Naive thymus-derived CD8-positive, alpha-beta T cell (primary cell): ENCODE measurements at regions not wholly inside any gene's neighbourhood (a gene's known extent, or its start where the extent isn't known, plus 50 kb on each side); places are given as distances from the start of the nearest gene placed in this dataset.

Experiments
- ATAC-seq, 2 donors: fragments of 150-1000 bp; cut with Tn5 transposase in 1 of 2; sonication (Bioruptor Pico), chemical (Tn5 transposase) in 1 of 2; 1 replicate in 1 of 2; 2 replicates in 1 of 2; pipeline ENCODE4 v1.10.0; 2021; ENCODE audit warnings: mild to moderate bottlenecking in 2 of 2, moderate library complexity in 2 of 2
- POLR2A ChIA-PET: fragments of 350-600 bp; sonication (Branson Sonifier 250); formaldehyde crosslinking; loops from one replicate; lab custom pipeline; 2021; ENCODE audit warnings: antibody characterized with exemption; lab: Charles Lee
- DNase-seq, 10 donors: peaks; one replicate each; pipeline versions ENCODE4 v3.0.0 to v3.0.0-alpha.2; 2020 to 2022
- H3K27ac Mint-ChIP-seq, 10 donors: one replicate each; pipeline ENCODE4 v1.8.0; 2020 to 2022; ENCODE audit warnings: mild to moderate bottlenecking in 10 of 10, mixed read lengths in 10 of 10, moderate library complexity in 4 of 10, inconsistent platforms in 1 of 10
- H3K27me3 Mint-ChIP-seq, 5 donors: one replicate each; pipeline ENCODE4 v1.8.0; 2021 to 2022; ENCODE audit warnings: mixed read lengths in 5 of 5
- H3K36me3 Mint-ChIP-seq, 3 donors: one replicate each; pipeline ENCODE4 v1.8.0; 2020 to 2022; ENCODE audit warnings: mixed read lengths in 3 of 3, mild to moderate bottlenecking in 2 of 3, inconsistent platforms in 1 of 3
- H3K4me1 Mint-ChIP-seq, 4 donors: one replicate each; pipeline ENCODE4 v1.8.0; 2021 to 2022; ENCODE audit warnings: mixed read lengths in 4 of 4
- H3K4me3 Mint-ChIP-seq, 10 donors: one replicate each; pipeline ENCODE4 v1.8.0; 2020 to 2022; ENCODE audit warnings: mild to moderate bottlenecking in 10 of 10, mixed read lengths in 10 of 10, moderate library complexity in 6 of 10, inconsistent platforms in 1 of 10
- H3K9me3 Mint-ChIP-seq, 9 donors: one replicate each; pipeline ENCODE4 v1.8.0; 2020 to 2022; ENCODE audit warnings: mixed read lengths in 9 of 9, mild to moderate bottlenecking in 3 of 9, inconsistent platforms in 1 of 9, moderate library complexity in 1 of 9

- no peaks in the 10 kb centered on the region for H3K36me3 Mint-ChIP-seq
- no peak for DNase-seq
- no peak for ATAC-seq
- H3K4me1 Mint-ChIP-seq = no peaks in the 10 kb centered on the region
- POLR2A ChIA-PET = no interaction called here
- no peak overlapping the region for H3K4me3 Mint-ChIP-seq
- peaks cover 0 to 9% (median 0%) of the 10 kb centered on the region in 9 donors for H3K9me3 Mint-ChIP-seq
- peaks cover 0 to 39% (median 9%) of the 10 kb centered on the region in 5 donors for H3K27me3 Mint-ChIP-seq
- H3K27ac Mint-ChIP-seq = no peak overlapping the region
Observed at GRCh38 chr1:220991506-220991905, 112.3 kb downstream of the HLX start.

DNA sequence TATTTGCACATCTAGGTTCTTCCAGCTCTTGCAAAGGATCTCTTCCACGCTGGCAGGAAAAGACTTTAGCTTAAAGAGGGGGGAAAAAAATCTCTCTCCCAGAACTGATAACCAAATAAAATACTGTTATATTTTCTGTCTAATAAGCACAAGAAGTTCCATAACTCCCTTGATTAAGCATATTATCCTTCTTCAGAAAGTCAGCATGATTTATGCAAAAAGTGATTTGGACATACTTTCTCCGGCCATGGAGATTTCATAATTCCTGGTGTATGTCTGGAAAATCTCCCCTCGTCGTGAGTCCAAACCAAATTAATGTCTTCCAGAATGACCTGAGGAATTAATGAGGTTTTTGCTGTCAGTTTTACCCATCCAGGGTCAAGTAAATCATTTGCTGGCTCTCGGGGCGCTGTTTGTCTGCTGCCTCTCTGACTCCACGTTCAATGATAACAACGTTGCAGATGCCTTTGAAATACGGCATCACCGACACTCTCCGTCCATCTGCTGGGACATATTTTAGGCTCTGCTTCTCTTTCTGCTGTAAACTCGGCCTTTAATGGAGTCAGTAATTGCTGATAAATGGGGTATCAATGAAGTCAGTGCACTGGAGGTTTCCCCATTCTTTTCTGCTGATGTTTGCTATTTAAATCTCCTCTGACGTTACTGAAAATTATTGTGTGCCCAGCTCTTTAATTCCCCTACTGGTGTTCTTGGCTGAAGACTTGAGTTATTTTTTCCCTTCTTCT lies 112.9 kb downstream of the HLX start:
- DNase-seq = no peak
- Mint-ChIP-seq H3K36me3 (no peaks in the 10 kb centered on the region), H3K27me3 (peaks cover 0 to 39% (median 9%) of the 10 kb centered on the region in 5 donors), H3K27ac (no peak overlapping the region), H3K4me3 (no peak overlapping the region), H3K4me1 (no peaks in the 10 kb centered on the region), H3K9me3 (peaks cover 0 to 13% (median 4%) of the 10 kb centered on the region in 9 donors)
- no peak for ATAC-seq
- POLR2A ChIA-PET = no interaction called here

DNA sequence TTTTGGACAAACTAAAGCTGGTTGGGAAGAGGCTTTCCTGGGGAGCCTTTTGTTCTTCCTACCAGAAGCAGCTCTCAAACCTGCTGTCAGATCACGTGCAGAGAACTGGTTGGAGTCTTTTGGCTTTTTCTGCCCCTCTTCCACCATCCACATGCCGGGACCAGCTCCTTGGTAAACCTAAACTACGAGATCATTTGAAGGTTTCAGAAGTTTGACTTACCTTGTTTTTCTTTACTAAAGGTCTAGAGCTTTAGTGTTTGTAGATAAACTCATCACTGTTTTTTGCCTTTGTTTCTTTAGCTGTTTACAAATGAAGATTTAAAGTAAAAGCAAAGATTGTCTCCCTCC lies 113.4 kb downstream of the HLX start:
- H3K4me1 Mint-ChIP-seq = no peaks in the 10 kb centered on the region
- no peak overlapping the region for H3K4me3 Mint-ChIP-seq
- H3K9me3 Mint-ChIP-seq = peaks cover 0 to 16% (median 5%) of the 10 kb centered on the region in 9 donors
- POLR2A ChIA-PET = no interaction called here
- DNase-seq (no peak), ATAC-seq (no peak)
- H3K27ac Mint-ChIP-seq = no peak overlapping the region
- peaks cover 0 to 39% (median 9%) of the 10 kb centered on the region in 5 donors for H3K27me3 Mint-ChIP-seq
- H3K36me3 Mint-ChIP-seq = no peaks in the 10 kb centered on the region

DNA sequence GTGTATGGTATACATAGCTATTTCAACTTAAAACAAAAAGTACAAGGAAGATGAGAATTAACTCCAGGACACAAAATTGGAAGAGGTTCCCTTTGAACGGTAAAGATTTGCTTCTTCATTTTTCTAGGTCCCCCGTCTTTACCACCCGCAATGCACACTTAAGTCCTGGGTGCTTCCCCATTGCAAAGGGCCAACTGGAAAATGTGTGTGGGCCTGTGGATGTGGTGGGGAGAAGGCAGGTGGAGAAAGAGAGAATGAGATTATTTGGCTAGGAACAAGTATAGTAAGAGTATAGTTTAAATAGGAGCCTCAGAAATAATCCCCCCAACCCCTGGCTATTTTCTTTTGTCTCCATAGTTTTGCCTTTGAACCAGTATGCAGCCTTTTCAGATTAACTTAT lies 115.4 kb downstream of the HLX start:
- POLR2A ChIA-PET = no interaction called here
- peaks cover 1 to 38% (median 11%) of the 10 kb centered on the region in 5 donors for H3K27me3 Mint-ChIP-seq
- no peak for ATAC-seq

DNA sequence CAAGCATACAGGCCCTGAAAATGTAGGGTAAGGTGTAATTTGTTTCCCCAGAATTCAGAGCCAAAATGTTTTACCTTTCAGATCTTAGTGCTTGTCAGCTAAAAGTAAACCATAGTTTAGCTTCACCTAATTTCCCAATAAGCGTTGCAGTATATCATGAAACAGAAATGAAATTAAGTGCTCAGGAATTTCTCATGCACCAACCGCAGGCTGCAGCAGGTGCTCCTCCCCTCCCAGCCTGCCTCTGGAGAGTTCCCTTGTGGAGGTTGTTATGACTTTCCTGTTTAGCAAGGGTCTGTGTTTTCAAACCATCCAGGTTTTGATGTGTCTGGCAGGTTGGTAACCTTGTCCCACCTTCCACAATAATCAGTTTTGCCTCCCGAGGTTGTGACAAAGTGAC lies 118.5 kb downstream of the HLX start:
- Mint-ChIP-seq H3K27me3 (peaks cover 1 to 15% (median 4%) of the 10 kb centered on the region in 5 donors), H3K36me3 (no peaks in the 10 kb centered on the region), H3K27ac (no peak overlapping the region), H3K4me1 (no peaks in the 10 kb centered on the region), H3K4me3 (no peak overlapping the region), H3K9me3 (peaks cover 0 to 9% (median 5%) of the 10 kb centered on the region in 9 donors)
- no peak for ATAC-seq
- DNase-seq = no peak
- POLR2A ChIA-PET = no interaction called here

More for the DNA sequence above, 115.4 kb downstream of the HLX start:
- H3K27ac Mint-ChIP-seq = no peak overlapping the region
- no peak for DNase-seq
- peaks cover 0 to 11% (median 5%) of the 10 kb centered on the region in 9 donors for H3K9me3 Mint-ChIP-seq
- H3K36me3 Mint-ChIP-seq = no peaks in the 10 kb centered on the region
- H3K4me1 Mint-ChIP-seq = no peaks in the 10 kb centered on the region
- no peak overlapping the region for H3K4me3 Mint-ChIP-seq

DNA sequence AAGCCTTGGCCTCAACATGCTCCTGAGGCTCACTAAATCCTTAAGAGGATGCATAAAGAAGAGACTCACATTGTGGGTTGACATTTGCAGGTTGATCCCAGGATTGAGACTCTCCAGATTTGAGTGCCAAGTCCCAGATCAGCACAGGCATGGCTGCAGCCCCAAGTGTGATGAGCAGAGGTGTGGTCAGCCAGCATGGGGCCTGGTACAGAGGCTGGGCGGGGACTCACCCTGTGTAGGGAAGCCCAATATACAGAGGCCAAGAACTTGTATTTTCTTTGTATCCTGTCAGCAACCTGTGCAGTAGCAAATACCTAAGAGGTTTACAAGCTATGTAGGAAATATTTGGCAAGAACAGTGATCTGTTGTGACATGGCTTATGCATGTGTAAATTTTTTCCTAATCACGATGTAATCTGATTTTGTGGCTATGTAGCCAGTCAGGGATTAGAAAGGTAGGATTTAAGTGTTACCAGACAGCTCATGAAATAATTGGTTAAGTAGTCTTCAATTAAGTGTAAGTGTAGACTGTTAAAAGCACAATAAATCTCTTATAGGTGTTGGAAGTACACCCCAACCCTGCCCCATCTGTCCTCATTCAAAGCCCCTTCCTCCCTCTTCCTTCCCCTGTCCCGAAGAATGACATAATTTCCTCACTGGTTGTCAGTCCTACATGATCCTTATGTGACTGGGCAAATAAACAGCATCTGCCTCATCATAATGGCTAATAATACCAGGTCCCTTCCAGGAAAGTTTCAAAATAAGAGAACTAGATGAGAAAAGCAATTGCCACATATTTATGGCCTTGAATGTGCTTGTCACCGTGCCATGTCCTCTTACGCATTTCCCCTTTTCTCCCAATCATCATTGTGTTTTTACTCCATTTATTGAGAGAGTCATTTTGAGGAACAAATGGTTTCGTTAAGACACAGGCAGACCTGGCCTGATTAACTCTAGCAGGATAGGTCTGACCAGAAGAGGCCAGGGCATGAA lies 120.9 kb downstream of the HLX start:
- POLR2A ChIA-PET = no interaction called here
- ATAC-seq (no peak), DNase-seq (no peak)
- Mint-ChIP-seq H3K4me1 (no peaks in the 10 kb centered on the region), H3K27ac (no peak overlapping the region), H3K36me3 (no peaks in the 10 kb centered on the region), H3K4me3 (no peak overlapping the region), H3K27me3 (peaks cover 0 to 4% (median 1%) of the 10 kb centered on the region in 5 donors), H3K9me3 (peaks cover 0 to 9% (median 6%) of the 10 kb centered on the region in 9 donors)

GRCh38 chr1:221001167-221001566 lies 121.9 kb downstream of the HLX start:
- Mint-ChIP-seq H3K9me3 (peaks cover 0 to 9% (median 4%) of the 10 kb centered on the region in 9 donors), H3K4me1 (no peaks in the 10 kb centered on the region), H3K4me3 (no peak overlapping the region), H3K36me3 (no peaks in the 10 kb centered on the region), H3K27me3 (peaks cover 0 to 4% (median 1%) of the 10 kb centered on the region in 5 donors), H3K27ac (no peak overlapping the region)
- DNase-seq = no peak
- POLR2A ChIA-PET = no interaction called here
- ATAC-seq = no peak

DNA sequence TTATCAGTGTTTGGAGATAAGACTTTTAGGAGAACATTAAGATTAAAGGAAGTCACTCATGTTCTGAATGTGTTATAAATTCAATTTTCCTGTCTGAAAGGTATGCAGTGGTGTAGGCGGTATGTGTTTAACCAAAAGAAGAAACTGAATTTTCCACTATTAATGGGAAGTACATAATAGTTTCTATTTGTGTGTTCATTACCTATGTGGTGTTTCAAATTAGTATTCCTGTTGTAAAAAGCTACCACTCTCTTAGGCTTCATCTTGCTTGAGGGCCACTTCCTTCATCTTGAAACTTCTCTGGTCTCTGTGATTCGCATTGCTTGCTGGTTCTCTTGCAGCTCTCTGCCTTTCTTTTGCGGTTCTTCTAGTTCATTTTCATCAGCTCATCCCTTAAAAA lies 123.4 kb downstream of the HLX start:
- POLR2A ChIA-PET = no interaction called here
- H3K36me3 Mint-ChIP-seq = no peaks in the 10 kb centered on the region
- ATAC-seq = no peak
- peaks cover 0 to 4% (median 2%) of the 10 kb centered on the region in 5 donors for H3K27me3 Mint-ChIP-seq
- no peaks in the 10 kb centered on the region for H3K4me1 Mint-ChIP-seq
- no peak for DNase-seq
- no peak overlapping the region for H3K27ac Mint-ChIP-seq
- peaks cover 0 to 2% (median 0%) of the 10 kb centered on the region in 9 donors for H3K9me3 Mint-ChIP-seq
- no peak overlapping the region for H3K4me3 Mint-ChIP-seq

DNA sequence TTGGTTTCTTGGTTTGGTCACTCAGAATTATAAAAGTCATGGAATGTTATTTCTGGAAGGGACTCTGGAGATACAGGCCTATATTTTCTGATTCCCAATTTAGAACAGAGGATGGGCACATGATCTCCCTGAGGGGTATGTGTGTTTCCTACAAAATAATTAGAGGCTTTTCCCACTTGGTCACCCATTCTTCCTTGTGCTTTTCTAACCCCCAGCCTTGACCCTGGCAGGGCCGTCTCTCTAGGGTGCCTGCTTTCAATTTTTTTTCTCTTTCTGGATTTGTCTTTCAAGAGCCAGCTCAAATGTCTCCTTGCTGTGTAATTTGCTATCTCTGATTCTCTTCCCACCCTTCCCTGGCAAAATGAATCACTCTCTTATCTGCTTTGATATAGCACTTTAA lies 131.9 kb downstream of the HLX start:
- DNase-seq (no peak), ATAC-seq (no peak)
- Mint-ChIP-seq H3K4me3 (no peak overlapping the region), H3K27me3 (peaks cover 0 to 23% (median 7%) of the 10 kb centered on the region in 5 donors), H3K27ac (no peak overlapping the region), H3K4me1 (no peaks in the 10 kb centered on the region), H3K9me3 (peaks cover 0 to 2% (median 0%) of the 10 kb centered on the region in 9 donors), H3K36me3 (no peaks in the 10 kb centered on the region)
- POLR2A ChIA-PET = no interaction called here

DNA sequence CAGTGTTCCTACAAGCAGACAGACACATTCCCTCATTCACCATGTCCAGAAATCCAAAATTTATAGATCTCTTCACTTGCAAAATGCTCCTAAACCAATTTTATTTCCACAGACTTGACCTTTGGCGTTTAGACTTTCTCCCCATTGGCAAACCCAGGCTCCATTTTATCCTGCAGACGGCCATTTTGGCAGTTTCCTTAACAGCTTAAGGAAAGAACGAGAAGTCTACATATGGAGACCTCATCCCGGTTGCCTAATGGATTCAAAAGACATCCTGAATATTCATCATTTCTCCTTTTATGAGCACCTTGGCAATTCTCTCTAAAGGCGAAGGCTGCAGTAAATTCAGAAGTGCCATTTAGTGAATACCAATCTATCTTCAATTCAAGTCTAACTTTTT lies 132.9 kb downstream of the HLX start:
- no peak overlapping the region for H3K4me3 Mint-ChIP-seq
- POLR2A ChIA-PET = no interaction called here
- no peak for DNase-seq
- no peaks in the 10 kb centered on the region for H3K4me1 Mint-ChIP-seq
- H3K9me3 Mint-ChIP-seq = no peaks in the 10 kb centered on the region
- H3K27me3 Mint-ChIP-seq = peaks cover 0 to 23% (median 5%) of the 10 kb centered on the region in 5 donors
- H3K36me3 Mint-ChIP-seq = no peaks in the 10 kb centered on the region
- no peak for ATAC-seq
- H3K27ac Mint-ChIP-seq = no peak overlapping the region

DNA sequence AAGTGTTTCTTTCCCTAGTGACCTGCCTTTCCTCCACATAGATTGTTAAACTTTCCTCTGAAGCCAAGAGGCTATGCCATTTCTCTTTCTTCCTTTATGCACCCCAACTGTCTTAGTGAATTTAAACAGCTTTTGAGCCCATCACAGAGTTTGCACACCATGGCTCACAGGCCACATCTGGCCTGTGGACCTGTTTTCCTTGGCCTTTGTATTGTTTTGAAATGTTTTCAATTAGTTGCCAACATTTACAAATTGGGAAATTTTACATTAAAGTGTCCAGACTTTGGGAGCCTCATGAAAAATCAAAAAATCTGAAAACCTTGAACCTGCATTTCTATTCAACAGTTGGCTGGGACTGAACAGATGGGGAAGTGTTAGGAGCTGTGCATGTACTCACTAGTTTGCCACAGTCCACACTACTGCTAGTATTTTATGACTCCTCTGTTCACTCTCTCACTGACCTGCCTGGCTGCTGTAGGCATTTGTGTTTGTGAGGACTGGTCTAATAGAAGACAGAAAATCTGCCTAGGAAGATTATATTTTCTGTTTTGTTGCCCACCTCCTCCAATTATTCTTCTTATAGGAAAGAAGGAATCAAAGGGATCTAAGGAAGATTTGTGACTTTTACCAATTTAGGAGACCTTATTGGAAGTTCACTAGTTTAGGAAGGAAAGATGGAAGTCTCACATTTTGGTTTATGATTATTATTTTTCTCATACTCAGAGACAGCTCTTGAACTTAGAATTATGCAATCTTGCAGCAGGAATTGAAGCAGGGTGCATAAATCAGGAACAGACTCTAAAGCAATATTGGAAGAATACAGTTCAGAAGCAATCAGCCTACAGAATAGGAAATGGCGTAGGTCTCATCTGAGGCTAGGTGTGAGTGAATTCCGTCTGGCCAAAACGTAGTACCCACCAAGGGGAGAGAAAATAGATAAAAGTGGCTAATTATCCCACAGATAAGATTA lies 134.7 kb downstream of the HLX start:
- Mint-ChIP-seq H3K36me3 (no peaks in the 10 kb centered on the region), H3K27ac (no peak overlapping the region)

DNA sequence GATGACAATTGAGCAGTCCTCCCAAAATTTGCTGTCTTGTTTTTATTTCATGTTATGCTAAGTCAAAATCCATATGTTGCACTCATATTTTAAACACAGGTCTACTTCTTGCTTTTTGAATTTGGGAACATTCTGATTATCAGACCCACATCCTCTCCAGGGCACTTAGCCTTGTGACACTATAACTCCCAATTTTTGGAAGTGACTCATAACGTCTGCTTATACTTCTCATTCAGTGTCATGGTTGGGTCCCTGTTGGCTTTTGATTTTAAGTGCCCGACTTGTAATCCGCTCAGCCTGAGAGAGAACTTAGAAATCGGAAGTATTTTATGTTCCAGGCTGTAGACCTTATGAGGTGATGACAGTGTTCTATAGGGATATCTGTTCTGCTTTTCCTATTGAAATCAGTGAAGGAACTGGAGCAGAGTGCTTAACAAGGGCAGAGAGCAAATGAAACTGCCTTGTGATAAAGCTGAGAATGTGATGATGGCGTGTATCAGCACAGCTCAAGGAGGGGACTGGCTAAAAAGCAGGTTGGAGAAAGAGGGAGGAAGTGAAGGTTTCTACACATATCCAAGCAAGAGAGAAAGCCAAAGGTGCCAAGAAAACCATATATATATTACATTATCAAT lies 136.0 kb downstream of the HLX start:
- H3K9me3 Mint-ChIP-seq = no peaks in the 10 kb centered on the region
- no peak overlapping the region for H3K4me3 Mint-ChIP-seq
- H3K27me3 Mint-ChIP-seq = peaks cover 0 to 23% (median 3%) of the 10 kb centered on the region in 5 donors
- H3K27ac Mint-ChIP-seq = no peak overlapping the region
- H3K4me1 Mint-ChIP-seq = no peaks in the 10 kb centered on the region
- ATAC-seq (no peak), DNase-seq (no peak)
- no peaks in the 10 kb centered on the region for H3K36me3 Mint-ChIP-seq
- POLR2A ChIA-PET = no interaction called here

More for the DNA sequence above, 134.7 kb downstream of the HLX start:
- no peaks in the 10 kb centered on the region for H3K4me1 Mint-ChIP-seq
- no peak overlapping the region for H3K4me3 Mint-ChIP-seq
- H3K27me3 Mint-ChIP-seq = peaks cover 0 to 23% (median 3%) of the 10 kb centered on the region in 5 donors
- POLR2A ChIA-PET = no interaction called here
- no peak for DNase-seq
- ATAC-seq = no peak
- no peaks in the 10 kb centered on the region for H3K9me3 Mint-ChIP-seq
